GM20000 (cell line): ENCODE measurements at regions not wholly inside any gene's neighbourhood (a gene's known extent, or its start where the extent isn't known, plus 50 kb on each side); places are given as distances from the start of the nearest gene placed in this dataset.
"Not testable (repeated sequence)": the region's sequence is repeated elsewhere in the genome, so short reads cannot be mapped to it uniquely, and the experiment has no call there.

ENCODE experiments used
- DNase-seq: peaks from one replicate; pipeline ENCODE4 v3.0.0; 2012; ENCODE audit warnings: low spot score
- CTCF ChIP-seq: IDR thresholded peaks from 2 replicates; pipeline ENCODE4 v1.5.1; 2012; ENCODE audit warnings: mild to moderate bottlenecking, control low read depth; ENCODE audit errors: extremely low read depth, missing control alignments

- no peak for DNase-seq
- no peak for TF ChIP-seq CTCF
Measured at GRCh38 chr3:130800829-130801228, 54.2 kb upstream of the PIK3R4 start.

- TF ChIP-seq CTCF, result no peak
- DNase-seq, result no peak
Measured at GRCh38 chr3:130801473-130801872, 54.8 kb upstream of the PIK3R4 start.

GRCh38 chr3:130811557-130811956 is 64.9 kb upstream of the PIK3R4 start:
- no peak for DNase-seq
- no peak for TF ChIP-seq CTCF

- no peak for TF ChIP-seq CTCF
- DNase-seq, result no peak
Measured at GRCh38 chr3:130814691-130815472, 68.3 kb upstream of the PIK3R4 start.

GRCh38 chr3:130816561-130817445 is 70.2 kb upstream of the PIK3R4 start:
- DNase-seq, result no peak
- no peak for TF ChIP-seq CTCF

- not testable (repeated sequence) for DNase-seq
Measured at GRCh38 chr3:130818066-130818465, 71.4 kb upstream of the PIK3R4 start.

GRCh38 chr3:130820976-130821375 is 72.9 kb upstream of the ATP2C1 start:
- DNase-seq, result no peak
- no peak for TF ChIP-seq CTCF
